ENCODE measurements at regions not wholly inside any gene's neighbourhood (a gene's known extent, or its start where the extent isn't known, plus 50 kb on each side); places are given as distances from the start of the nearest gene placed in this dataset.

- H3K27ac Mint-ChIP-seq = no peak overlapping the region
- no peak for TF ChIP-seq CTCF (IDR thresholded peaks at IDR 0.05)
- WGBS (ENCODE audit: insufficient coverage) = 88% methylated on average over 3 of the region's 7 CpGs
These were observed 202.3 kb downstream of the SPP2 start for GRCh38 chr2:234252772-234253171.

GRCh38 chr2:234251326-234252271, 201.1 kb downstream of the SPP2 start:
- peaks cover 2 to 13% (median 6%) of the 10 kb centered on the region in 3 donors for H3K27me3 Mint-ChIP-seq (ENCODE audit: low read depth in 3 of 3)
- intact Hi-C loops (cut with micrococcal nuclease) = no loop called here
- no peak for DNase-seq
- TF ChIP-seq CTCF (IDR thresholded peaks at IDR 0.05) = no peak
- H3K4me1 Mint-ChIP-seq = no peaks in the 10 kb centered on the region
- Histone ChIP-seq H3K9me3 (replicated peaks in 1 of 2; ENCODE audit: control insufficient read depth in 1 of 2, insufficient read depth in 1 of 2, low read length in 2 of 2) (no peaks in the 10 kb centered on the region), H2AFZ (ENCODE audit: insufficient read depth, low read depth, low read length, poor library complexity, severe bottlenecking) (no peak overlapping the region), H3K27me3 (ENCODE audit: control insufficient read depth in 2 of 2, insufficient read depth in 2 of 2, low read length in 2 of 2) (peaks cover 0 to 3% of the 10 kb centered on the region in 2 donors), H3K79me2 (ENCODE audit: insufficient read depth, low read length) (no peaks in the 10 kb centered on the region), H3K4me2 (replicated peaks; ENCODE audit: extremely low read depth, low read length, poor library complexity, severe bottlenecking) (no peak overlapping the region), H3K36me3 (replicated peaks in 1 of 2; ENCODE audit: control insufficient read depth in 1 of 2, insufficient read depth in 2 of 2, low read length in 2 of 2) (no peaks in the 10 kb centered on the region), H3K9ac (ENCODE audit: insufficient read depth, low read length, poor library complexity, severe bottlenecking) (no peak overlapping the region), H3K4me1 (ENCODE audit: control insufficient read depth in 1 of 2, insufficient read depth in 2 of 2, low read length in 2 of 2) (no peaks in the 10 kb centered on the region), H4K20me1 (ENCODE audit: insufficient read depth, low read length) (no peaks in the 10 kb centered on the region), H3K27ac (ENCODE audit: low read depth in 1 of 2, low read length in 2 of 2) (no peak overlapping the region), H3K4me3 (replicated peaks in 1 of 3; ENCODE audit: low read depth in 2 of 3, low read length in 3 of 3) (no peak overlapping the region)
- H3K4me3 Mint-ChIP-seq = no peak overlapping the region
- WGBS (ENCODE audit: insufficient coverage) = 90% methylated on average over 7 of the region's 8 CpGs
- H3K36me3 Mint-ChIP-seq = no peaks in the 10 kb centered on the region
- peaks cover 0 to 7% (median 0%) of the 10 kb centered on the region in 7 donors for H3K9me3 Mint-ChIP-seq
- H3K27ac Mint-ChIP-seq = peak overlapping the region in 1 of 7 donors; percentile 52

More at GRCh38 chr2:234252772-234253171, 202.3 kb downstream of the SPP2 start:
- no peaks in the 10 kb centered on the region for H3K4me1 ChIP-seq (ENCODE audit: control insufficient read depth in 1 of 2, insufficient read depth in 2 of 2, low read length in 2 of 2)
- H3K4me2 ChIP-seq (replicated peaks; ENCODE audit: extremely low read depth, low read length, poor library complexity, severe bottlenecking) = no peak overlapping the region
- H3K4me1 Mint-ChIP-seq = no peaks in the 10 kb centered on the region
- H3K79me2 ChIP-seq (ENCODE audit: insufficient read depth, low read length) = no peaks in the 10 kb centered on the region
- peaks cover 0 to 7% (median 0%) of the 10 kb centered on the region in 7 donors for H3K9me3 Mint-ChIP-seq
- H4K20me1 ChIP-seq (ENCODE audit: insufficient read depth, low read length) = no peaks in the 10 kb centered on the region
- H3K9ac ChIP-seq (ENCODE audit: insufficient read depth, low read length, poor library complexity, severe bottlenecking) = no peak overlapping the region
- DNase-seq = no peak
- H3K27me3 Mint-ChIP-seq (ENCODE audit: low read depth in 3 of 3) = peaks cover 2 to 13% (median 3%) of the 10 kb centered on the region in 3 donors
- H3K27ac ChIP-seq (ENCODE audit: low read depth in 1 of 2, low read length in 2 of 2) = no peak overlapping the region
- no peak overlapping the region for H3K4me3 ChIP-seq (replicated peaks in 1 of 3; ENCODE audit: low read depth in 2 of 3, low read length in 3 of 3)
- H3K4me3 Mint-ChIP-seq = no peak overlapping the region
- no peak overlapping the region for H2AFZ ChIP-seq (ENCODE audit: insufficient read depth, low read depth, low read length, poor library complexity, severe bottlenecking)
- no peaks in the 10 kb centered on the region for H3K9me3 ChIP-seq (replicated peaks in 1 of 2; ENCODE audit: control insufficient read depth in 1 of 2, insufficient read depth in 1 of 2, low read length in 2 of 2)
- H3K27me3 ChIP-seq (ENCODE audit: control insufficient read depth in 2 of 2, insufficient read depth in 2 of 2, low read length in 2 of 2) = peaks cover 0 to 3% of the 10 kb centered on the region in 2 donors
- H3K36me3 ChIP-seq (replicated peaks in 1 of 2; ENCODE audit: control insufficient read depth in 1 of 2, insufficient read depth in 2 of 2, low read length in 2 of 2) = no peaks in the 10 kb centered on the region
- intact Hi-C loops (cut with micrococcal nuclease) = no loop called here
- H3K36me3 Mint-ChIP-seq = no peaks in the 10 kb centered on the region
